ENCODE measurements at regions not wholly inside any gene's neighbourhood (a gene's known extent, or its start where the extent isn't known, plus 50 kb on each side); places are given as distances from the start of the nearest gene placed in this dataset.

- TF ChIP-seq, protein P1, sequence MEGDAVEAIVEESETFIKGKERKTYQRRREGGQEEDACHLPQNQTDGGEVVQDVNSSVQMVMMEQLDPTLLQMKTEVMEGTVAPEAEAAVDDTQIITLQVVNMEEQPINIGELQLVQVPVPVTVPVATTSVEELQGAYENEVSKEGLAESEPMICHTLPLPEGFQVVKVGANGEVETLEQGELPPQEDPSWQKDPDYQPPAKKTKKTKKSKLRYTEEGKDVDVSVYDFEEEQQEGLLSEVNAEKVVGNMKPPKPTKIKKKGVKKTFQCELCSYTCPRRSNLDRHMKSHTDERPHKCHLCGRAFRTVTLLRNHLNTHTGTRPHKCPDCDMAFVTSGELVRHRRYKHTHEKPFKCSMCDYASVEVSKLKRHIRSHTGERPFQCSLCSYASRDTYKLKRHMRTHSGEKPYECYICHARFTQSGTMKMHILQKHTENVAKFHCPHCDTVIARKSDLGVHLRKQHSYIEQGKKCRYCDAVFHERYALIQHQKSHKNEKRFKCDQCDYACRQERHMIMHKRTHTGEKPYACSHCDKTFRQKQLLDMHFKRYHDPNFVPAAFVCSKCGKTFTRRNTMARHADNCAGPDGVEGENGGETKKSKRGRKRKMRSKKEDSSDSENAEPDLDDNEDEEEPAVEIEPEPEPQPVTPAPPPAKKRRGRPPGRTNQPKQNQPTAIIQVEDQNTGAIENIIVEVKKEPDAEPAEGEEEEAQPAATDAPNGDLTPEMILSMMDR (IDR thresholded peaks at IDR 0.05), result no peak
- TF ChIP-seq POLR2A (IDR thresholded peaks at IDR 0.05), result no peak
These were observed 87.4 kb downstream of the ZIC4 start for GRCh38 chr3:147318900-147319299.

Measured in right lobe of liver (tissue), 4 donors.